PC-3 (cell line): ENCODE measurements at regions not wholly inside any gene's neighbourhood (a gene's known extent, or its start where the extent isn't known, plus 50 kb on each side); places are given as distances from the start of the nearest gene placed in this dataset.

Experiments used
- ATAC-seq: fragments of 200-7000 bp; cut with Tn5 transposase; 2 replicates; pipeline ENCODE4 v1.9.1; 2020; ENCODE audit warnings: mild to moderate bottlenecking, moderate library complexity
- BruUV-seq: library from RNA; stranded (reverse); fragments of 400-500 nt; replicated peaks from 2 replicates; lab custom pipeline; 2021; lab: Mats Ljungman, UMichigan
- CTCF ChIA-PET: fragments of 300-600 bp; sonication (Branson Sonifier 250); formaldehyde crosslinking; loops from one replicate; lab custom pipeline; 2022; ENCODE audit warnings: antibody characterized with exemption; lab: Charles Lee
- POLR2A ChIA-PET: fragments of 300-600 bp; sonication (Branson Sonifier 250); formaldehyde crosslinking; loops from one replicate; lab custom pipeline; 2022; ENCODE audit warnings: antibody characterized with exemption; ENCODE audit not compliant: unreplicated experiment; lab: Charles Lee
- DNase-seq: peaks from one replicate; pipeline ENCODE4 v3.0.0-alpha.2; 2015
- H2AFZ ChIP-seq: fragments of 300-600 bp; sonication (generic); 2 replicates; pipeline ENCODE4 v1.6.0; 2016; ENCODE audit warnings: antibody characterized with exemption, low read length
- H3F3A ChIP-seq: fragments of 300-600 bp; sonication (generic); one replicate; pipeline ENCODE4 v1.6.0; 2017; ENCODE audit warnings: antibody characterized with exemption, low read length, control low read depth, mild to moderate bottlenecking; ENCODE audit not compliant: unreplicated experiment
- H3K27ac ChIP-seq: fragments of 300-600 bp; sonication (generic); 2 replicates; pipeline ENCODE4 v1.5.1; 2016; ENCODE audit warnings: mild to moderate bottlenecking, low read length
- H3K27me3 ChIP-seq: fragments of 300-600 bp; sonication (generic); 2 replicates; pipeline ENCODE4 v1.6.1; 2016; ENCODE audit warnings: low read length, mixed read lengths
- H3K36me3 ChIP-seq: fragments of 300-600 bp; sonication (generic); 2 replicates; pipeline ENCODE4 v1.6.1; 2016; ENCODE audit warnings: low read depth, mixed run types, low read length, mixed read lengths
- H3K4me1 ChIP-seq: fragments of 300-600 bp; sonication (generic); 2 replicates; pipeline ENCODE4 v1.5.1; 2016; ENCODE audit warnings: low read length; ENCODE audit not compliant: insufficient read depth
- H3K4me2 ChIP-seq: fragments of 300-600 bp; sonication (generic); 2 replicates; pipeline ENCODE4 v1.6.0; 2016; ENCODE audit warnings: low read length
- H3K4me3 ChIP-seq: fragments of 300-600 bp; sonication (generic); 2 replicates; pipeline ENCODE4 v1.5.1; 2016; ENCODE audit warnings: mild to moderate bottlenecking, low read length, mixed read lengths
- H3K79me2 ChIP-seq: fragments of 300-600 bp; sonication (generic); 2 replicates; pipeline ENCODE4 v1.6.1; 2017; ENCODE audit warnings: low read length, mixed read lengths
- H3K9ac ChIP-seq: fragments of 300-600 bp; sonication (generic); 2 replicates; pipeline ENCODE4 v1.6.0; 2016; ENCODE audit warnings: mild to moderate bottlenecking, low read length
- H3K9me2 ChIP-seq: fragments of 300-600 bp; sonication (generic); replicated peaks from 2 replicates; pipeline ENCODE4 v1.6.1; 2016; ENCODE audit warnings: mixed run types, low read length, mixed read lengths
- H3K9me3 ChIP-seq: fragments of 300-600 bp; sonication (generic); 2 replicates; pipeline ENCODE4 v1.6.1; 2016; ENCODE audit warnings: low read length, mixed read lengths
- H4K20me1 ChIP-seq: fragments of 300-600 bp; sonication (generic); 2 replicates; pipeline ENCODE4 v1.6.1; 2016; ENCODE audit warnings: low read length, mixed read lengths
- CTCF ChIP-seq: fragments of 300-600 bp; sonication (generic); conservative IDR thresholded peaks from 2 replicates; pipeline ENCODE4 v1.5.1; 2017; ENCODE audit warnings: antibody characterized with exemption, low read depth, mild to moderate bottlenecking, low read length
- EZH2 ChIP-seq: fragments of 300-600 bp; sonication (generic); IDR thresholded peaks from one replicate; pipeline ENCODE4 v1.6.1; 2017; ENCODE audit warnings: antibody characterized with exemption, mild to moderate bottlenecking, low read length; ENCODE audit not compliant: unreplicated experiment
- EZH2phosphoT487 ChIP-seq: fragments of 300-600 bp; sonication (generic); IDR thresholded peaks from 2 replicates; pipeline ENCODE4 v1.6.1; 2018; ENCODE audit warnings: mild to moderate bottlenecking, antibody characterized with exemption, low read length, borderline replicate concordance
- intact Hi-C: fragments of 100-400 bp; cut with micrococcal nuclease; formaldehyde crosslinking; loops from 2 replicates; pipeline ENCODE4 v1.9.0; 2023

- no peaks in the 10 kb centered on the region for H3K9me3 ChIP-seq
- no peak overlapping the region for H2AFZ ChIP-seq
- ChIA-PET POLR2A (interaction anchor here (0.5 to 0.6 kb wide), 2 partner anchors 24 to 45 kb away, joined by 3 read pairs; no protein-coding TSS in a partner anchor), CTCF (no interaction called here)
- H3K4me2 ChIP-seq = peak overlapping the region; percentile 65
- intact Hi-C loops = loop anchor here (5.0 kb wide), 1 partner anchor 53 kb away; no protein-coding TSS in a partner anchor
- H3K36me3 ChIP-seq = peaks cover 63% of the 10 kb centered on the region
- no peaks in the 10 kb centered on the region for H3K27me3 ChIP-seq
- ATAC-seq (no peak), DNase-seq (no peak)
- H3K4me1 ChIP-seq = peaks cover 85% of the 10 kb centered on the region
- H3F3A ChIP-seq = peaks cover 27% of the 10 kb centered on the region
- peaks cover 27% of the 10 kb centered on the region for H4K20me1 ChIP-seq
- no peaks in the 10 kb centered on the region for H3K9me2 ChIP-seq
- peak overlapping the region; percentile 86 for H3K27ac ChIP-seq
- H3K9ac ChIP-seq = peak overlapping the region; percentile 49
- peaks cover 95% of the 10 kb centered on the region for H3K79me2 ChIP-seq
- no peak overlapping the region for H3K4me3 ChIP-seq
- BruUV-seq = no TSS peak
- no peak for TF ChIP-seq CTCF
- TF ChIP-seq EZH2 = no peak
- TF ChIP-seq EZH2phosphoT487 = no peak
These were observed 156.4 kb upstream of the KLF14 start for GRCh38 chr7:130890176-130891020.

- Histone ChIP-seq H3K27me3 (no peaks in the 10 kb centered on the region), H4K20me1 (peaks cover 31% of the 10 kb centered on the region), H3K9me2 (no peaks in the 10 kb centered on the region), H3K27ac (peak overlapping the region; percentile 86), H3K9ac (peak overlapping the region; percentile 49), H3K4me3 (no peak overlapping the region), H3K4me1 (peaks cover 87% of the 10 kb centered on the region), H3F3A (peaks cover 28% of the 10 kb centered on the region), H3K9me3 (no peaks in the 10 kb centered on the region), H2AFZ (no peak overlapping the region), H3K36me3 (peaks cover 63% of the 10 kb centered on the region), H3K4me2 (peak overlapping the region; percentile 65), H3K79me2 (peaks cover 95% of the 10 kb centered on the region)
- TF ChIP-seq EZH2 (no peak), CTCF (no peak), EZH2phosphoT487 (no peak)
- BruUV-seq = TSS peak; percentile 1
- peak; percentile 90 for DNase-seq
- ATAC-seq = peak; percentile 14
- intact Hi-C loops = loop anchor here (5.0 kb wide), 1 partner anchor 54 kb away; no protein-coding TSS in a partner anchor
- ChIA-PET POLR2A (interaction anchor here (0.5 to 0.6 kb wide), 2 partner anchors 23 to 46 kb away, joined by 3 read pairs; no protein-coding TSS in a partner anchor), CTCF (no interaction called here)
These were observed 157.5 kb upstream of the KLF14 start for GRCh38 chr7:130891254-130892094.
